HG03139 (cell line): ENCODE measurements at regions not wholly inside any gene's neighbourhood (a gene's known extent, or its start where the extent isn't known, plus 50 kb on each side); places are given as distances from the start of the nearest gene placed in this dataset.

Source experiments
- ATAC-seq: cut with Tn5 transposase; IDR thresholded peaks from one replicate; pipeline ENCODE4 v1.9.1; 2021; ENCODE audit not compliant: unreplicated experiment

- no peak for ATAC-seq
Measured at GRCh38 chr1:232292239-232292638, 337.7 kb downstream of the SIPA1L2 start.

GRCh38 chr1:232291681-232292080 is 338.3 kb downstream of the SIPA1L2 start:
- no peak for ATAC-seq

DNA sequence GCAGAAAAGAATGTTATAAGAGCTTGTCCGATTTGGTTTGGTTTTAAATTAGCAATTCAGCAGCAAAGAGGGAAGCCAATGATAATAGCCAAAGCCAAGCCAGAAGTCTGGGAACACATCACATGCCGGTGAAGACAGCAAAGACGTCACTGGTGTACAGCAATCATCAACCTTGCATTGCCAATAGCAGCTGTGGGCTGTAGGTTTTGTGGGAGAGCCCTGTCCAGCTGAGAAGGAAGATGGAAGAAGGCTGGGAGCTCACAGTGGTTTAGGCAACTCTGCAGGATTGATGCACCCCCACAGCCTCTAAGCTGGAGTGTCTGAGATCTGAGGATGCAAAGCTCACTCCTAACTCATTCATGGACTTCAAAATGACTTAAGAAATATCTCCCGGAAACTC is 338.7 kb downstream of the SIPA1L2 start:
- no peak for ATAC-seq

- ATAC-seq, result no peak
Measured at GRCh38 chr1:232290570-232290969, 339.4 kb downstream of the SIPA1L2 start.

DNA sequence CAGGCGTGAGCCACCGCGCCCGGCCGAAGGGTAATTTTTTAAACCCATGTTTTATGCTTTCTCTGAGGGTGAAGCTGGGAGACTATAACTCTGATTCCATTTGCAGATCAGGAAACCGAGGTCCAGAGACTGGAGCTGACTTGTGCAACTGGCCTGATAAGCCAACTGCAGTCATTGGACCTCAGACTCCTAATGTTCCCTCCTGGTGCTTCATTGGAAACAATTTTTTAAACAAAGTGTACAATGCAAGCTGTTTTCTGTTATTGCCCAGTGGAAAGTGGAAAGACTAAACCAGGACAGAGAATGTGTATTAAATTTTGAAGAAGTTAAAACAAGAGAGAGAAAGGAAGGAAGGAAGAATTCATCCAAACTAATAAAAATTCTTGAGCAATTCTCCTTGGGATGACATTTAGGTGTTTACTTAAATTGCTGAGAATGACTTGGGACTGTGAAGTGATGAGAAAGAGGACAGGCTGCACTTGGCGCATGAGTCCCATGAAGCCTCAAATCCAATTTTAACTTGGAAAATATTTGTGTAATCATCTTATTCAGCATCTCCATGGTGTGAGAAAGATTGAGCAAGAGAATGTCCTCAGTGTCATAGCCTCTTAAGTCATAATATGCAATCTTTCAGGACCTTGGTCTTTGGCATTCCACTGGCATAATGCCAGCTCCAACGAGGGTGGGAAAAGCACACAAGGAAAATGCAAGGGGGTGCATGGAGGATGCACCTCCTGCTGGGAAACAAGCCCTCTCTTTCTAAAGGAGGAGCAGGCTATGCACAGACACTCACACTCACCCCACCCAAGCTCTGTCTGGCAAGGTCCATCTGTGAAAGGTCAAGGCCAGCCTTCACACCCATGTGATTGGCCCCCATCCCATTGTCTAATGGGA is 342.0 kb downstream of the SIPA1L2 start:
- no peak for ATAC-seq

GRCh38 chr1:232285138-232285537 is 344.8 kb downstream of the SIPA1L2 start:
- ATAC-seq, result no peak

DNA sequence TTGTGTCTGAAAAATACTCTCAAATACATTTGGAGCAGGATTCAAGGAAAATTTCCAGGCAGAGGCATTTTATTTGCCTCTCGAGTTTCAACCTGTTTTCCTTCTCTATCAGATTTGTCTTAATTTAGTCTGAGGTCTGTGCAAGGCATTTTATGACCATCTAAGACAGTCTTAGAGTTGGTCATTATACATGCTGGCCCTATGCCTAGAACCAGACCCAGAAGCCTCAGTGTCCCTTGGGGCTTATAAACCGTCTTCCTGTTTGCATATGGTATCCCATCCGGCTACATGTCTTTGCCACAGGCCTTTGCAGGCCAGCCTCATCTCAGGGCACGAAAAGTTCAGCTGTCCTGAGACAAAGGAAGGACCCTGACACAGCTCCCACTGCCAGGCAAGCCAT is 346.1 kb downstream of the SIPA1L2 start:
- ATAC-seq, result no peak

- no peak for ATAC-seq
Measured at GRCh38 chr1:232282498-232282897, 347.4 kb downstream of the SIPA1L2 start.

DNA sequence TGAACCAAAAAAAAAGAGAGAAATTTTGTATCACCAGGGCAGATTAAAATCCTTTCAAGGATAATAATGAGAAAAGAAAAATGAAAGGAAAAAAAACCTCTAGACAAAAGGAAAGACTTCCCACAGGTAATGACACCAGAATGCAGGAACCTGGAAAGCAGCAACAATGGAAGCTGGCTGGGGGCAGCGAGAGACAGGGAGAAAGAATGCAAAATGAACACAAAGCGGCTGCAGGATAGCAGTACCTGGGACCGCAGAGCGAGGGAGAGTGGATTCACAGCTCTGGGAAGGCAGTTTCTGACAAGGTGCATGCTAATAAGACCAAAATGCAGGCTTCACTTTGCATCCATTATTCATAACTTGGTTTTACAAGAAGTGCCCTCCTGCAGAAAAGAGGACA is 349.0 kb downstream of the SIPA1L2 start:
- no peak for ATAC-seq

GRCh38 chr1:232279909-232280400 is 350.0 kb downstream of the SIPA1L2 start:
- ATAC-seq, result no peak

GRCh38 chr1:232278925-232279324 is 351.0 kb downstream of the SIPA1L2 start:
- ATAC-seq, result no peak

GRCh38 chr1:232276651-232277050 is 353.3 kb downstream of the SIPA1L2 start:
- ATAC-seq, result no peak

DNA sequence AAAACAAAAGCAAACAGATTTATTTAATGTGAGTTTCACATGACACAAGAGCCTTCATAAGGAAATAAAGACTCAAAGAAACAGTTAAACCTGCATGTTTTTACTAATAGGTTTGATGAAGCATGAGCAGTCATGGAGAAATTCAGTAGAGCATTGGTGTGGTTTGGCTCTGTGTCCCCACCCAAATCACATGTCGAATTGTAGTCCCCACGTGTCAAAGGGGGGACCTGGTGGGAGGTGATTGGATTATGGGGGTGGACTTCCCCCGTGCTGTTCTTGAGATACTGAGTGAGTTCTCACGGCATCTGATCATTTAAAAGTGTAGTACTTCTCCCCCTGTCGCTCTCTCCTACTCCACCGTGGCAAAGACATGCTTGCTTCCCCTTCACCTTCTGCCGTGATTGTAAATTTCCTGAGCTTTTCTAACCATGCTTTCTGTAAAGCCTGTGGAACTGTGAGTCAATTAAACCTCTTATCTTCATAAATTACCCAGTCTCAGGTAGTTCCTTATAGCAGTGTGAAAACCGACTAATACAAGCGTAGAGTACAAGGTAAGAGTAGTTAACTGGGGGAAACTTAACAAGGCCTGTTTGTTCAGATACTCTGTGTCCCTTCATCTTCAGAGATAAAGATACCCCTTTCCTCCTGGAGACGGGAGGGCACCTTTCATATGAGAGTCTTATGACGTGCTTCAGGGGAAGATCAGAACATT is 354.8 kb downstream of the SIPA1L2 start:
- no peak for ATAC-seq

DNA sequence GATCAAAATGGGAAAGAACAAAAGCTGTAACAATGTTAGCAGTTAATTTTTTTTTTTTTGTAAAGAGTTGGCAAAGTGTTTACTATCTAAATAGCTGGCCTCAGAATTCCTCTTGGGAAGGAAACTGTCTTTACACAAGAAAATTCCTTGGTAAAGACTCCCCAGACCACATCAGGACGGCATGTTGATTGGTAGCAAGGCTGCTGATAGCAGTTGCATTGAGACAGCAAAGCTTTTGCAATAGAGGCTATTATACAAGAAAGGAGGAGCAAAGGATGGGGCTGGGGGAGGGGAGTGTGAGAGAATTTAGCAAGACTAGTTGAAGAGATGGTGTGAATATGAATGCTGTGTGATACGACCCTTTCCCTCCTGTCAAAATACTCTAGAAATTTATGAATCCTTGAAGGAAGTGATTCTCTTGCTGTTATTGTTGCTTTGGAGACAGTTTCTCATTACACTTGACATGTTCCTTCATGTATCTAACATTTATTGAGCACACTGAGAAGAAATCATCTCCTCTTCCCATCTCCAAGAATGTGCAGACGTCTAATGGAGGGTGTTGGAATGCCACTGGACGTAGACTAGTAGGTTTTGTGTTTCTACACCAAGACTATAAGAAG is 355.6 kb downstream of the SIPA1L2 start:
- ATAC-seq, result no peak

GRCh38 chr1:232273011-232273410 is 356.9 kb downstream of the SIPA1L2 start:
- no peak for ATAC-seq

DNA sequence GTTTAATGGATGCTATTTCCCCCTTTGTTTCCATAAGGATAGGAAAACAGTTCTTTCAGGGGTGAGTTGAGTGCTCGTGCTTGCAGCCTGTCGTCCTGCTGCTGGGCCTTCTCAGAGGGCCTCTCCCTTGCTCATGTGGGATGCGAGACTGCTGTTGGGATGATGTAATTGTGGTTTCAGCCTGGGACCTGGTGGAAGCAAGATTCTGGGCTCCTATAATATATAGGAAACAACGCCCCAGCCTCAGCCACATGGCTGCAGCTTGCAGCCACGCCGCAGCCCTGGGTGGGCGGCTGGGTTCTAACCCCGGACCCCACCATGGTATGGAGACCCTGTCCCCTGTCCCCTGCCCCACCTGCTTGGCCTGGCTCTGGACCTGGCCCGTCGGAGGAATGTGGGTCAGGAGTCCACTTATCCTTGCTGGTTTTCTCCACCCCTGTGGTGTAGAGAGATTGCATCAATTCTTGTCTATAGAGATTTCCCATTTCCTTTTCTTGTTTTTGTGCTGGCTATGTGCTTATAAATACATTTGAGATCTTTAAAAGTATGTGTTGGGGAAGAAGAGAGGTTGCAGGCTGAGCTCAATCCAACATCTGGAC is 357.8 kb downstream of the SIPA1L2 start:
- ATAC-seq, result no peak

DNA sequence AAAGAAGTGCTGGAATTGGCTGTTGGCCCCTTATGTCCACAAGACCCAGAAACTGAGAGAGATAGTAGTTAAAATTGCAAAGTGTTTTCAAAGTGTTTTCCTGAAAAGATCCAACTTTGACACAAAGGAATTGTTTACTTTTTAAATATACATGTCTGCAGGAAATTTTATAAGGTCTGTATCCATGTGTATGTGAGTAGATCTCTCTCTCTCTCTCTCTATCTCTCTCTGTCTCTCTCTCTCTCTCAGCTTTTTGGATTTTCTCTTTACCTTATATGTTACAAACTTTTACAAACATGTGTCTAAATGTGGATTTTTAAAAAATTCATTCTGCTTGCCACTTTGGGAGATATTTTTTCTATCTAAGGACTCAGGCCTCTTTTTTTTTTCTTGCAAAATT is 358.6 kb downstream of the SIPA1L2 start:
- no peak for ATAC-seq

- ATAC-seq, result no peak
Measured at GRCh38 chr1:232269988-232270387, 359.9 kb downstream of the SIPA1L2 start.

- ATAC-seq, result no peak
Measured at GRCh38 chr1:232267837-232268598, 361.9 kb downstream of the SIPA1L2 start.

DNA sequence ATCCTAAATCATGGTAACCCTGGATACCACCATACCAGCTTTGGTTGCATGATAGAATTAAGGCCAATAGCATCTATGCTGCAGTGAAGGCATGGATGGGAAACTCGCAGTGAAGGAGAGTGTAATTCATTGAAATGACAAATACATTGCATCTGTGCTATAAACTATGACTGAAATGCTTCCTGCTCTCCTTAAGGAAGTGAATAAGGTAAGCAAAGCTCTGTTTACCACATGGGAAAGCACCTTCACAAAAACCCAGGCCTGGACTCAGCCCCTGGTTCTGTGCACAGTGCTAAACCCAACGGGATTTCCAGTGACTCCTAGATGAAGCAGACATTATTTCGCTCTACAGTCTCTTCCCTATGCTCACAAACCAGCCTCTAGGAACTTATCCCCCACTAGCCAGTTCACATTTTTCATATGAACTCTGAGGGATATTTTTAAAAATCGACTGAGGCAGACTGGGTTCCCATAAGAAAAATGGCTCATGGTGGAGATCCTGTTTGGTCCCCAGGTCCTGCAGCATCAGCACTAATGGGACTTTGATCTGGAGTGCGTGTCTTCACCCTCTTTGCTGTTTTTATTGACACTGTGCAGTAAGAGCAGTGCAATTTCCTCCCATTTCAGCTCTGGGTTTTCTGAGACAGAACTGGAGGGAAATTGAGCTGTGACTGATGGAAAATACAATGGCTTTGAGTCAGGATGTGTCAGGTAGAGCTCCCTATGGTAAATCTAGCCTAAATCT is 362.7 kb downstream of the SIPA1L2 start:
- no peak for ATAC-seq
